Esophagus (tissue), 2 donors: ENCODE measurements at regions not wholly inside any gene's neighbourhood (a gene's known extent, or its start where the extent isn't known, plus 50 kb on each side); places are given as distances from the start of the nearest gene placed in this dataset.
"Not testable (repeated sequence)": the region's sequence is repeated elsewhere in the genome, so short reads cannot be mapped to it uniquely, and the experiment has no call there.

Experiments
- H3K27ac ChIP-seq, 2 donors: one replicate each; pipeline ENCODE4 v1.5.1; 2013; ENCODE audit warnings: low read depth in 2 of 2, mild to moderate bottlenecking in 2 of 2, inconsistent platforms in 1 of 2, low read length in 1 of 2, moderate library complexity in 1 of 2
- H3K27me3 ChIP-seq, 2 donors: one replicate each; pipeline ENCODE4 v1.6.1; 2013; ENCODE audit warnings: low read length in 2 of 2, control low read depth in 1 of 2, mild to moderate bottlenecking in 1 of 2; ENCODE audit not compliant: insufficient read depth in 2 of 2, control insufficient read depth in 1 of 2
- H3K36me3 ChIP-seq, 2 donors: one replicate each; pipeline ENCODE4 v1.6.1; 2013; ENCODE audit warnings: low read length in 1 of 2; ENCODE audit not compliant: control insufficient read depth in 2 of 2, insufficient read depth in 2 of 2
- H3K4me1 ChIP-seq, 2 donors: one replicate each; pipeline ENCODE4 v1.6.1; 2013; ENCODE audit warnings: low read length in 1 of 2; ENCODE audit not compliant: control insufficient read depth in 2 of 2, insufficient read depth in 2 of 2
- H3K4me3 ChIP-seq, 2 donors: one replicate each; pipeline ENCODE4 v1.5.1; 2013; ENCODE audit warnings: low read length in 2 of 2, mild to moderate bottlenecking in 2 of 2, low read depth in 1 of 2, moderate library complexity in 1 of 2
- H3K9me3 ChIP-seq, 2 donors: one replicate each; pipeline ENCODE4 v1.6.1; 2013; ENCODE audit warnings: mild to moderate bottlenecking in 2 of 2, low read depth in 1 of 2, low read length in 1 of 2, moderate library complexity in 1 of 2; ENCODE audit not compliant: control insufficient read depth in 2 of 2, insufficient read depth in 1 of 2
- WGBS, 2 donors: extraction: QIAGEN DNeasy Blood & Tissue Kit; methylation state at CpG; one replicate each; pipeline ENCODE4 v1.1.7; 2013; 5-methylcytosine and 5-hydroxymethylcytosine counted together
- donor health status: healthy with polysubstance abuse.
- donor health status: Bipolar disorder and iron deficiency.

DNA sequence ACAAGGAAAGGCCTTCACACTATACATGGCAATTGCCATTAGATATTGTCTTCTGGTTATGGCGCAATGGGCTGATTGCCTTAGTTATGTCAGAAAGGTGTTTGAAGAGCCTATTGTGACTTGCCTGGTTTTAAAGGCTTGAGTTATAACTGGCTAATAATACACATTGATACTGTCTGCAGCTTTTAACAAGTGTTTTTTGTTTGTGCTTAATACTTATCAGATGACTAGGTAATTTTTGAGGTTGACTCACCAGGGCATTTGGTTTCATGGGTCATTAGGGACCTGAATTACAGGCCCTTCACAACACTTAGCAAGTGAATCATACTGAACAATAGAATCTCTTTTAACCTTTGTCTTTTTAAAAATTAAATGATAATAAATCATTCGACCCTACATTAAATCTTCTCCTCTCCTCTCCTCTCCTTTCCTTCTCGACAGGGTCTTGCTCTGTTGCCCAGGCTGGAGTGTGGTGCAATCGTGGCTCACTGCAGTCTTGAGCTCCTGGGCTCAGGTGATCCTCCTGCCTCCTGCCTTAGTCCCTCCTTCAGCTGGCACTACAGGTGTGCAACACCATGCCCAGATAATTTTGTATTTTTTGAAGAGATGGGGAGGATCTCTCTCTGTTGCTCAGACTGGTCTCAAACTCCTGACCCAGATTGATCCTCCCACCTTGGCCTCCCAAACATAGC, 196.3 kb downstream of the JCAD start:
- WGBS, 2 donors = 50% methylated on average over 4 of the region's 4 CpGs
- H3K36me3 ChIP-seq = no peaks in the 10 kb centered on the region
- H3K4me3 ChIP-seq = no peak overlapping the region
- H3K27ac ChIP-seq = peak overlapping the region; percentile 51 to 82
- peaks cover 0 to 2% of the 10 kb centered on the region in 2 donors for H3K4me1 ChIP-seq
- no peaks in the 10 kb centered on the region for H3K9me3 ChIP-seq
- no peaks in the 10 kb centered on the region for H3K27me3 ChIP-seq

- no peak overlapping the region for H3K27ac ChIP-seq
- 64 to 65% methylated on average over 4 of the region's 4 CpGs for WGBS, 2 donors
- H3K4me1 ChIP-seq = peaks cover 0 to 2% of the 10 kb centered on the region in 2 donors
- H3K4me3 ChIP-seq = no peak overlapping the region
- no peaks in the 10 kb centered on the region for H3K36me3 ChIP-seq
- H3K9me3 ChIP-seq = no peaks in the 10 kb centered on the region
- H3K27me3 ChIP-seq = no peaks in the 10 kb centered on the region
Measured at GRCh38 chr10:29861811-29862505, 197.4 kb downstream of the JCAD start.

- 85 to 87% methylated on average over 5 of the region's 5 CpGs for WGBS, 2 donors
- H3K27me3 ChIP-seq, H3K9me3 ChIP-seq, H3K4me1 ChIP-seq, H3K27ac ChIP-seq, H3K36me3 ChIP-seq, H3K4me3 ChIP-seq: not testable (repeated sequence)
Measured at GRCh38 chr10:29861231-29861630, 198.2 kb downstream of the JCAD start.

- H3K9me3 ChIP-seq = no peaks in the 10 kb centered on the region
- H3K4me1 ChIP-seq = peaks cover 0 to 2% of the 10 kb centered on the region in 2 donors
- no peaks in the 10 kb centered on the region for H3K36me3 ChIP-seq
- no peak overlapping the region for H3K4me3 ChIP-seq
- no peak overlapping the region for H3K27ac ChIP-seq
- no peaks in the 10 kb centered on the region for H3K27me3 ChIP-seq
- 84 to 86% methylated on average over 9 of the region's 9 CpGs for WGBS, 2 donors
Measured at GRCh38 chr10:29860166-29860565, 199.2 kb downstream of the JCAD start.

- H3K36me3 ChIP-seq = no peaks in the 10 kb centered on the region
- WGBS, 2 donors = 65 to 72% methylated on average over 6 of the region's 6 CpGs
- no peaks in the 10 kb centered on the region for H3K9me3 ChIP-seq
- no peak overlapping the region for H3K4me3 ChIP-seq
- H3K27ac ChIP-seq = no peak overlapping the region
- H3K4me1 ChIP-seq = peaks cover 0 to 4% of the 10 kb centered on the region in 2 donors
- no peaks in the 10 kb centered on the region for H3K27me3 ChIP-seq
Measured at GRCh38 chr10:29859521-29860130, 199.8 kb downstream of the JCAD start.

GRCh38 chr10:29858702-29859267, 200.6 kb downstream of the JCAD start:
- H3K4me1 ChIP-seq = peaks cover 0 to 4% of the 10 kb centered on the region in 2 donors
- H3K4me3 ChIP-seq = no peak overlapping the region
- peak overlapping the region; percentile 8 to 53 for H3K27ac ChIP-seq
- WGBS, 2 donors = 56% methylated on average over 3 of the region's 3 CpGs
- H3K27me3 ChIP-seq = no peaks in the 10 kb centered on the region
- no peaks in the 10 kb centered on the region for H3K9me3 ChIP-seq
- H3K36me3 ChIP-seq = no peaks in the 10 kb centered on the region

- 23 to 31% methylated on average over 11 of the region's 11 CpGs for WGBS, 2 donors
- H3K36me3 ChIP-seq = no peaks in the 10 kb centered on the region
- peaks cover 0 to 4% of the 10 kb centered on the region in 2 donors for H3K4me1 ChIP-seq
- H3K4me3 ChIP-seq = no peak overlapping the region
- no peaks in the 10 kb centered on the region for H3K9me3 ChIP-seq
- H3K27me3 ChIP-seq = no peaks in the 10 kb centered on the region
- peak overlapping the region; percentile 32 to 53 for H3K27ac ChIP-seq
Measured at GRCh38 chr10:29857843-29858701, 201.3 kb downstream of the JCAD start.

DNA sequence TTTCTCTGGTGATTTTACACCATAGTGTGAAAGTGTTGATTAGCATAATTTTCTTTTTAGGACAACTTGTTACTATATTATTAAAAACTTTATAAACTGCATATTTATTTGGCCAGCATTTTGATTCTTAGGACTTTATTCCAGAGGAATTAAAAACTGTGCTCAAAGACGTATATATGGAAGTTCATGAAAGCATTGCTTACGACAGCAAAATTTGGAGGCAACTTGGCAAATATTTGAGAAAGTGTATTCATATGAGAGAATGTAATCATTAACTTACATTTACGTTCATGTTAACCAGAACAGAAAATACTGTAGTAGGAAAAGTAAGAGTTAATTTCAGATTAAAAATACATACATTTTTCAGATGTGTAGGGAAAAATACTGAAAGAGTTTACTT, 203.1 kb downstream of the JCAD start:
- no peaks in the 10 kb centered on the region for H3K36me3 ChIP-seq
- WGBS, 2 donors = 84 to 88% methylated on average over 3 of the region's 3 CpGs
- H3K27ac ChIP-seq = no peak overlapping the region
- no peaks in the 10 kb centered on the region for H3K9me3 ChIP-seq
- H3K4me3 ChIP-seq = no peak overlapping the region
- H3K27me3 ChIP-seq = no peaks in the 10 kb centered on the region
- peaks cover 0 to 4% of the 10 kb centered on the region in 2 donors for H3K4me1 ChIP-seq

- Histone ChIP-seq H3K27ac (peak overlapping the region in 1 of 2 donors; percentile 35), H3K9me3 (no peaks in the 10 kb centered on the region), H3K4me3 (no peak overlapping the region), H3K36me3 (no peaks in the 10 kb centered on the region), H3K27me3 (no peaks in the 10 kb centered on the region), H3K4me1 (peaks cover 0 to 2% of the 10 kb centered on the region in 2 donors)
- WGBS, 2 donors = 53 to 67% methylated on average over 4 of the region's 4 CpGs
Measured at GRCh38 chr10:29853913-29854312, 205.5 kb downstream of the JCAD start.
